Subcutaneous abdominal adipose tissue (tissue), 5 donors: ENCODE measurements at regions not wholly inside any gene's neighbourhood (a gene's known extent, or its start where the extent isn't known, plus 50 kb on each side); places are given as distances from the start of the nearest gene placed in this dataset.
A peak's percentile ranks its signal among the peaks of the same experiment; 100 is the strongest.

Experiments used
- H3K27ac ChIP-seq: one replicate; pipeline ENCODE4 v1.7.0; 2013; ENCODE audit warnings: low read depth, mild to moderate bottlenecking, inconsistent platforms, low read length, moderate library complexity
- H3K27me3 ChIP-seq, 5 donors: one replicate each; pipeline ENCODE4 v1.7.0; 2013; ENCODE audit warnings: low read length in 5 of 5, inconsistent platforms in 1 of 5; ENCODE audit not compliant: control insufficient read depth in 5 of 5, insufficient read depth in 4 of 5
- H3K36me3 ChIP-seq, 5 donors: one replicate each; pipeline ENCODE4 v1.7.0; 2013; ENCODE audit warnings: low read length in 5 of 5; ENCODE audit not compliant: control insufficient read depth in 5 of 5, insufficient read depth in 5 of 5
- H3K4me1 ChIP-seq, 5 donors: one replicate each; pipeline ENCODE4 v1.7.0; 2013; ENCODE audit warnings: low read length in 5 of 5, mild to moderate bottlenecking in 3 of 5, moderate library complexity in 1 of 5; ENCODE audit not compliant: control insufficient read depth in 5 of 5, insufficient read depth in 5 of 5
- H3K4me3 ChIP-seq, 5 donors: one replicate each; pipeline ENCODE4 v1.7.0; 2013; ENCODE audit warnings: low read length in 5 of 5, low read depth in 1 of 5
- H3K9ac ChIP-seq, 5 donors: one replicate each; pipeline ENCODE4 v1.7.0; 2013; ENCODE audit warnings: low read length in 5 of 5, mild to moderate bottlenecking in 4 of 5, moderate library complexity in 3 of 5
- H3K9me3 ChIP-seq, 5 donors: one replicate each; pipeline ENCODE4 v1.7.0; 2013; ENCODE audit warnings: low read length in 5 of 5; ENCODE audit not compliant: control insufficient read depth in 5 of 5
- donor health status: healthy.
- donor health status: healthy.
- donor health status: healthy.
- donor health status: healthy.
- donor health status: healthy.

- H3K4me1 ChIP-seq: no peaks in the 10 kb centered on the region
Observed at GRCh38 chr11:45361551-45361950, 75.4 kb upstream of the SYT13 start.

GRCh38 chr11:45355706-45356041 is 69.5 kb upstream of the SYT13 start:
- Histone ChIP-seq H3K9ac (peak overlapping the region in 2 of 5 donors; percentile 25 to 35), H3K4me1 (peaks cover 0 to 13% (median 10%) of the 10 kb centered on the region in 5 donors), H3K27me3 (peaks cover 2 to 12% (median 7%) of the 10 kb centered on the region in 5 donors), H3K4me3 (peak overlapping the region; percentile 63 to 74 (median 71)), H3K9me3 (peaks cover 0 to 2% (median 0%) of the 10 kb centered on the region in 5 donors), H3K27ac (peak overlapping the region; percentile 19), H3K36me3 (no peaks in the 10 kb centered on the region)

More at GRCh38 chr11:45361551-45361950, 75.4 kb upstream of the SYT13 start:
- Histone ChIP-seq H3K36me3 (no peaks in the 10 kb centered on the region), H3K27ac (no peak overlapping the region), H3K4me3 (no peak overlapping the region), H3K27me3 (peaks cover 3 to 17% (median 13%) of the 10 kb centered on the region in 5 donors), H3K9ac (no peak overlapping the region), H3K9me3 (no peaks in the 10 kb centered on the region)

GRCh38 chr11:45354976-45355705 is 69.0 kb upstream of the SYT13 start:
- H3K4me1 ChIP-seq: peaks cover 0 to 13% (median 10%) of the 10 kb centered on the region in 5 donors
- peak overlapping the region in 2 of 5 donors; percentile 25 to 35 for H3K9ac ChIP-seq
- peak overlapping the region; percentile 19 for H3K27ac ChIP-seq
- H3K9me3 ChIP-seq: peaks cover 0 to 2% (median 0%) of the 10 kb centered on the region in 5 donors
- no peaks in the 10 kb centered on the region for H3K36me3 ChIP-seq
- peak overlapping the region; percentile 63 to 83 (median 71) for H3K4me3 ChIP-seq
- peaks cover 0 to 13% (median 7%) of the 10 kb centered on the region in 5 donors for H3K27me3 ChIP-seq

- no peaks in the 10 kb centered on the region for H3K9me3 ChIP-seq
- no peak overlapping the region for H3K9ac ChIP-seq
Observed at GRCh38 chr11:45348729-45349128, 62.6 kb upstream of the SYT13 start.

GRCh38 chr11:45347348-45348082 is 61.4 kb upstream of the SYT13 start:
- Histone ChIP-seq H3K27me3 (peaks cover 4 to 23% (median 11%) of the 10 kb centered on the region in 5 donors), H3K4me1 (no peaks in the 10 kb centered on the region), H3K9ac (no peak overlapping the region), H3K9me3 (no peaks in the 10 kb centered on the region), H3K36me3 (no peaks in the 10 kb centered on the region), H3K4me3 (no peak overlapping the region), H3K27ac (no peak overlapping the region)

More at GRCh38 chr11:45348729-45349128, 62.6 kb upstream of the SYT13 start:
- Histone ChIP-seq H3K4me3 (no peak overlapping the region), H3K4me1 (no peaks in the 10 kb centered on the region), H3K27me3 (peaks cover 4 to 19% (median 11%) of the 10 kb centered on the region in 5 donors), H3K27ac (no peak overlapping the region), H3K36me3 (no peaks in the 10 kb centered on the region)

- Histone ChIP-seq H3K4me1 (peaks cover 0 to 1% (median 1%) of the 10 kb centered on the region in 5 donors), H3K36me3 (no peaks in the 10 kb centered on the region), H3K27ac (no peak overlapping the region), H3K4me3 (no peak overlapping the region), H3K9ac (no peak overlapping the region), H3K27me3 (peaks cover 3 to 14% (median 11%) of the 10 kb centered on the region in 5 donors), H3K9me3 (no peaks in the 10 kb centered on the region)
Observed at GRCh38 chr11:45345491-45345890, 59.4 kb upstream of the SYT13 start.

GRCh38 chr11:45344028-45344427 is 57.9 kb upstream of the SYT13 start:
- H3K9ac ChIP-seq: no peak overlapping the region
- H3K27me3 ChIP-seq: peaks cover 3 to 16% (median 11%) of the 10 kb centered on the region in 5 donors
- H3K4me1 ChIP-seq: peaks cover 5 to 11% (median 9%) of the 10 kb centered on the region in 5 donors
- H3K9me3 ChIP-seq: no peaks in the 10 kb centered on the region
- H3K4me3 ChIP-seq: no peak overlapping the region
- H3K36me3 ChIP-seq: no peaks in the 10 kb centered on the region
- no peak overlapping the region for H3K27ac ChIP-seq

GRCh38 chr11:45343444-45343843 is 57.3 kb upstream of the SYT13 start:
- Histone ChIP-seq H3K4me1 (peaks cover 5 to 11% (median 9%) of the 10 kb centered on the region in 5 donors), H3K9me3 (no peaks in the 10 kb centered on the region), H3K36me3 (no peaks in the 10 kb centered on the region), H3K4me3 (no peak overlapping the region), H3K27me3 (peaks cover 3 to 18% (median 7%) of the 10 kb centered on the region in 5 donors), H3K27ac (no peak overlapping the region), H3K9ac (no peak overlapping the region)

- Histone ChIP-seq H3K4me3 (no peak overlapping the region), H3K9me3 (no peaks in the 10 kb centered on the region), H3K4me1 (peaks cover 5 to 11% (median 9%) of the 10 kb centered on the region in 5 donors)
Observed at GRCh38 chr11:45341372-45341771, 55.2 kb upstream of the SYT13 start.

More at GRCh38 chr11:45341372-45341771, 55.2 kb upstream of the SYT13 start:
- no peak overlapping the region for H3K9ac ChIP-seq
- no peak overlapping the region for H3K27ac ChIP-seq
- H3K36me3 ChIP-seq: no peaks in the 10 kb centered on the region
- H3K27me3 ChIP-seq: peaks cover 3 to 13% (median 7%) of the 10 kb centered on the region in 5 donors
